Stimulated activated CD4-positive, alpha-beta T cell treated with anti-CD3 and anti-CD28 coated beads, Interleukin-15, amount 100 ng/mL, for 24 hours (primary cell): ENCODE measurements at regions not wholly inside any gene's neighbourhood (a gene's known extent, or its start where the extent isn't known, plus 50 kb on each side); places are given as distances from the start of the nearest gene placed in this dataset.

Experiments
- DNase-seq: peaks from one replicate; pipeline ENCODE4 v3.0.0-alpha.2; 2020

- DNase-seq = no peak
Measured at GRCh38 chr2:200054681-200055468, 99.5 kb downstream of the MAIP1 start.

- no peak for DNase-seq
Measured at GRCh38 chr2:200056105-200056504, 100.7 kb downstream of the MAIP1 start.

- DNase-seq = no peak
Measured at GRCh38 chr2:200063155-200063554, 107.8 kb downstream of the MAIP1 start.

- no peak for DNase-seq
Measured at GRCh38 chr2:200064879-200065278, 109.5 kb downstream of the MAIP1 start.

GRCh38 chr2:200065477-200065876, 110.1 kb downstream of the MAIP1 start:
- DNase-seq = no peak

GRCh38 chr2:200066417-200066816, 111.0 kb downstream of the MAIP1 start:
- DNase-seq = no peak

GRCh38 chr2:200068642-200069041, 113.3 kb downstream of the MAIP1 start:
- no peak for DNase-seq

- no peak for DNase-seq
Measured at GRCh38 chr2:200077210-200077650, 121.8 kb downstream of the MAIP1 start.

GRCh38 chr2:200077838-200078237, 122.5 kb downstream of the MAIP1 start:
- no peak for DNase-seq

- DNase-seq = no peak
Measured at GRCh38 chr2:200079356-200079755, 124.0 kb downstream of the MAIP1 start.

- no peak for DNase-seq
Measured at GRCh38 chr2:200081236-200081635, 125.9 kb downstream of the MAIP1 start.

GRCh38 chr2:200081811-200082210, 126.4 kb downstream of the MAIP1 start:
- no peak for DNase-seq

GRCh38 chr2:200084036-200084435, 128.7 kb downstream of the MAIP1 start:
- DNase-seq = no peak

GRCh38 chr2:200086911-200087310, 131.5 kb downstream of the MAIP1 start:
- no peak for DNase-seq

GRCh38 chr2:200087451-200087850, 132.1 kb downstream of the MAIP1 start:
- DNase-seq = no peak

GRCh38 chr2:200089040-200089755, 133.8 kb downstream of the MAIP1 start:
- DNase-seq = no peak

GRCh38 chr2:200089756-200090109, 134.4 kb downstream of the MAIP1 start:
- DNase-seq = no peak

- no peak for DNase-seq
Measured at GRCh38 chr2:200090683-200091082, 135.3 kb downstream of the MAIP1 start.

- DNase-seq = no peak
Measured at GRCh38 chr2:200091126-200091525, 135.7 kb downstream of the MAIP1 start.

GRCh38 chr2:200092235-200092634, 136.9 kb downstream of the MAIP1 start:
- DNase-seq = no peak

GRCh38 chr2:200095436-200095835, 140.1 kb downstream of the MAIP1 start:
- DNase-seq = no peak

GRCh38 chr2:200099256-200099655, 143.9 kb downstream of the MAIP1 start:
- no peak for DNase-seq

- DNase-seq = no peak
Measured at GRCh38 chr2:200100027-200100426, 144.6 kb downstream of the MAIP1 start.

- DNase-seq = no peak
Measured at GRCh38 chr2:200101922-200102321, 146.5 kb downstream of the MAIP1 start.

GRCh38 chr2:200102971-200103370, 147.6 kb downstream of the MAIP1 start:
- no peak for DNase-seq
